ENCODE measurements at regions not wholly inside any gene's neighbourhood (a gene's known extent, or its start where the extent isn't known, plus 50 kb on each side); places are given as distances from the start of the nearest gene placed in this dataset.

GRCh38 chr21:37986751-37987399 lies 70.6 kb upstream of the KCNJ6 start:
- 64% methylated on average over 5 of the region's 5 CpGs for WGBS
- Histone ChIP-seq H3K36me3 (ENCODE audit: control insufficient read depth in 2 of 2, insufficient read depth in 2 of 2, low read length in 1 of 2) (no peaks in the 10 kb centered on the region), H3K27ac (ENCODE audit: low read depth in 1 of 2, low read length in 1 of 2) (no peak overlapping the region), H3K4me3 (ENCODE audit: low read length in 2 of 2) (no peak overlapping the region), H3K4me1 (ENCODE audit: control insufficient read depth in 2 of 2, insufficient read depth in 2 of 2, low read length in 2 of 2) (no peaks in the 10 kb centered on the region), H3K27me3 (ENCODE audit: control insufficient read depth in 2 of 2, insufficient read depth in 1 of 2, low read length in 1 of 2) (no peaks in the 10 kb centered on the region), H3K9me3 (ENCODE audit: control insufficient read depth in 2 of 2, insufficient read depth in 1 of 2, low read length in 1 of 2) (no peaks in the 10 kb centered on the region)
- DNase-seq (ENCODE audit: low read depth in 6 of 9, low spot score in 9 of 9) = no peak

- Histone ChIP-seq H3K9me3 (ENCODE audit: control insufficient read depth in 2 of 2, insufficient read depth in 1 of 2, low read length in 1 of 2) (no peaks in the 10 kb centered on the region), H3K36me3 (ENCODE audit: control insufficient read depth in 2 of 2, insufficient read depth in 2 of 2, low read length in 1 of 2) (no peaks in the 10 kb centered on the region), H3K27me3 (ENCODE audit: control insufficient read depth in 2 of 2, insufficient read depth in 1 of 2, low read length in 1 of 2) (no peaks in the 10 kb centered on the region), H3K4me1 (ENCODE audit: control insufficient read depth in 2 of 2, insufficient read depth in 2 of 2, low read length in 2 of 2) (no peaks in the 10 kb centered on the region), H3K4me3 (ENCODE audit: low read length in 2 of 2) (no peak overlapping the region), H3K27ac (ENCODE audit: low read depth in 1 of 2, low read length in 1 of 2) (no peak overlapping the region)
- WGBS = 95% methylated on average over 5 of the region's 5 CpGs
- no peak for DNase-seq (ENCODE audit: low read depth in 6 of 9, low spot score in 9 of 9)
Observed at GRCh38 chr21:37987668-37988067, 71.4 kb upstream of the KCNJ6 start.

DNA sequence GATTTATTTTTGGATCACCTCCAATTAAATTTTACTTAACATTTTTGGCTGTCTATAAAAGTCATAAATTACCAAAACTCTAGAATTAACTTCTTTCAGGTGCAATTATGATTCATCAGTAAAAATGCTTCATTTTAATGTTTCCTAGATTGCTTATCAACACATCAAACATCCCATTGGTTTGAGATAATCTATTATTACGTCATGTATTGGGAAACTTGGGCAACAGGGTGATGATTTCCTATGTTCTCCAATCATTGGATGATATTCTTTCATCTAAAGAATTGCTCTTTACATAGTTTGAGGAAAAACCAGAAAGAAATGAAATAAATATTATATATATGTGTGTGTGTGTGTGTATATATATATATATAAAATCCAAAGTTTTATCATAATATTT lies 76.8 kb upstream of the KCNJ6 start:
- Histone ChIP-seq H3K4me3 (ENCODE audit: low read length in 2 of 2) (no peak overlapping the region), H3K27me3 (ENCODE audit: control insufficient read depth in 2 of 2, insufficient read depth in 1 of 2, low read length in 1 of 2) (no peaks in the 10 kb centered on the region), H3K4me1 (ENCODE audit: control insufficient read depth in 2 of 2, insufficient read depth in 2 of 2, low read length in 2 of 2) (no peaks in the 10 kb centered on the region), H3K9me3 (ENCODE audit: control insufficient read depth in 2 of 2, insufficient read depth in 1 of 2, low read length in 1 of 2) (no peaks in the 10 kb centered on the region), H3K36me3 (ENCODE audit: control insufficient read depth in 2 of 2, insufficient read depth in 2 of 2, low read length in 1 of 2) (no peaks in the 10 kb centered on the region), H3K27ac (ENCODE audit: low read depth in 1 of 2, low read length in 1 of 2) (no peak overlapping the region)
- DNase-seq (ENCODE audit: low read depth in 6 of 9, low spot score in 9 of 9) = no peak
- 94% methylated on average over 1 of the region's 1 CpG for WGBS

DNA sequence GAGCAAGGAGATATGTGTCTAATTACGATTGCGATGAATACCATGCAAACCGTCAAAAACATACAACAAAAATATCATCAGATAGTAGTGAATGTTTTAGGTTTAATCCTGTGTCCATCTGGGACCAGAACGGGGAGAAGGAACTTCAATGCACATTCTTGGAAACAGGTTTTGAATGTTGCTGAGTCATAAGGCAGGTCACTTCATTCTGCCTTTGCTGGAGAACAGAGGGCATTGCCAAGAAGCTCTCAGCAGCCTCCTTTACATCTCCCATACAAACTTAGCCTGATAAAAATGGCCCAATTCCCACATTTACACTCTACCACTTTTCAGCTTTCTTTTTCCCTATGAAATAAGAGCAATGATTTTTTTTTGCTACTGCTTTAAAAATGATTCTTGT lies 78.0 kb upstream of the KCNJ6 start:
- WGBS = 91% methylated on average over 4 of the region's 4 CpGs
- H3K9me3 ChIP-seq (ENCODE audit: control insufficient read depth in 2 of 2, insufficient read depth in 1 of 2, low read length in 1 of 2) = no peaks in the 10 kb centered on the region
- no peaks in the 10 kb centered on the region for H3K36me3 ChIP-seq (ENCODE audit: control insufficient read depth in 2 of 2, insufficient read depth in 2 of 2, low read length in 1 of 2)
- H3K27ac ChIP-seq (ENCODE audit: low read depth in 1 of 2, low read length in 1 of 2) = no peak overlapping the region
- no peaks in the 10 kb centered on the region for H3K27me3 ChIP-seq (ENCODE audit: control insufficient read depth in 2 of 2, insufficient read depth in 1 of 2, low read length in 1 of 2)
- no peaks in the 10 kb centered on the region for H3K4me1 ChIP-seq (ENCODE audit: control insufficient read depth in 2 of 2, insufficient read depth in 2 of 2, low read length in 2 of 2)
- H3K4me3 ChIP-seq (ENCODE audit: low read length in 2 of 2) = no peak overlapping the region
- DNase-seq (ENCODE audit: low read depth in 6 of 9, low spot score in 9 of 9) = no peak

GRCh38 chr21:38012672-38013071 lies 96.4 kb upstream of the KCNJ6 start:
- Histone ChIP-seq H3K27me3 (ENCODE audit: control insufficient read depth in 2 of 2, insufficient read depth in 1 of 2, low read length in 1 of 2) (no peaks in the 10 kb centered on the region), H3K27ac (ENCODE audit: low read depth in 1 of 2, low read length in 1 of 2) (no peak overlapping the region), H3K4me3 (ENCODE audit: low read length in 2 of 2) (no peak overlapping the region), H3K4me1 (ENCODE audit: control insufficient read depth in 2 of 2, insufficient read depth in 2 of 2, low read length in 2 of 2) (no peaks in the 10 kb centered on the region), H3K36me3 (ENCODE audit: control insufficient read depth in 2 of 2, insufficient read depth in 2 of 2, low read length in 1 of 2) (no peaks in the 10 kb centered on the region), H3K9me3 (ENCODE audit: control insufficient read depth in 2 of 2, insufficient read depth in 1 of 2, low read length in 1 of 2) (no peaks in the 10 kb centered on the region)
- no peak for DNase-seq (ENCODE audit: low read depth in 6 of 9, low spot score in 9 of 9)
- WGBS = 88% methylated on average over 4 of the region's 4 CpGs

GRCh38 chr21:38013741-38014140 lies 97.5 kb upstream of the KCNJ6 start:
- no peaks in the 10 kb centered on the region for H3K36me3 ChIP-seq (ENCODE audit: control insufficient read depth in 2 of 2, insufficient read depth in 2 of 2, low read length in 1 of 2)
- H3K9me3 ChIP-seq (ENCODE audit: control insufficient read depth in 2 of 2, insufficient read depth in 1 of 2, low read length in 1 of 2) = no peaks in the 10 kb centered on the region
- DNase-seq (ENCODE audit: low read depth in 6 of 9, low spot score in 9 of 9) = no peak
- no peak overlapping the region for H3K4me3 ChIP-seq (ENCODE audit: low read length in 2 of 2)
- H3K4me1 ChIP-seq (ENCODE audit: control insufficient read depth in 2 of 2, insufficient read depth in 2 of 2, low read length in 2 of 2) = no peaks in the 10 kb centered on the region
- H3K27me3 ChIP-seq (ENCODE audit: control insufficient read depth in 2 of 2, insufficient read depth in 1 of 2, low read length in 1 of 2) = no peaks in the 10 kb centered on the region
- H3K27ac ChIP-seq (ENCODE audit: low read depth in 1 of 2, low read length in 1 of 2) = no peak overlapping the region
- WGBS = 76% methylated on average over 4 of the region's 4 CpGs

DNA sequence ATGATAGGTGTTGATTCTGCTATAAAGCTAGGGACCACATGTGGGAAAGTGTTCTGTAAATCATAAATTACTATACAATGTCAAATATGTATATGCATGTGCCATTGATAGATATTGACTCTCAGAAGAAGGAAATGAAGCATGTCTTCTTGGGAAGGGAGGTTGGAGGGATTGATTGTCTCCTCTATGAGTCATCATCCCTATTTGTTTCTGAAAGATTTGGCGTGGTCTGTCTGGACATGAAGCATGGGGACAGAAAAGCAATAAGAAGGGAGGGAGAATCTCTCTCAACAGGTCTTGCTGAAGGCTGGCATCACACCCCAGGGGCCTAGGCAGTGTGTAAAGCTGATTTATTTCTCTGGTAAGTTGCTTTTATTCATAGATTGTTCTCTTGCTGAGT lies 98.0 kb upstream of the KCNJ6 start:
- Histone ChIP-seq H3K4me1 (ENCODE audit: control insufficient read depth in 2 of 2, insufficient read depth in 2 of 2, low read length in 2 of 2) (no peaks in the 10 kb centered on the region), H3K4me3 (ENCODE audit: low read length in 2 of 2) (no peak overlapping the region), H3K27me3 (ENCODE audit: control insufficient read depth in 2 of 2, insufficient read depth in 1 of 2, low read length in 1 of 2) (no peaks in the 10 kb centered on the region), H3K36me3 (ENCODE audit: control insufficient read depth in 2 of 2, insufficient read depth in 2 of 2, low read length in 1 of 2) (no peaks in the 10 kb centered on the region), H3K9me3 (ENCODE audit: control insufficient read depth in 2 of 2, insufficient read depth in 1 of 2, low read length in 1 of 2) (no peaks in the 10 kb centered on the region), H3K27ac (ENCODE audit: low read depth in 1 of 2, low read length in 1 of 2) (no peak overlapping the region)
- DNase-seq (ENCODE audit: low read depth in 6 of 9, low spot score in 9 of 9) = no peak
- WGBS = 90% methylated on average over 1 of the region's 1 CpG

DNA sequence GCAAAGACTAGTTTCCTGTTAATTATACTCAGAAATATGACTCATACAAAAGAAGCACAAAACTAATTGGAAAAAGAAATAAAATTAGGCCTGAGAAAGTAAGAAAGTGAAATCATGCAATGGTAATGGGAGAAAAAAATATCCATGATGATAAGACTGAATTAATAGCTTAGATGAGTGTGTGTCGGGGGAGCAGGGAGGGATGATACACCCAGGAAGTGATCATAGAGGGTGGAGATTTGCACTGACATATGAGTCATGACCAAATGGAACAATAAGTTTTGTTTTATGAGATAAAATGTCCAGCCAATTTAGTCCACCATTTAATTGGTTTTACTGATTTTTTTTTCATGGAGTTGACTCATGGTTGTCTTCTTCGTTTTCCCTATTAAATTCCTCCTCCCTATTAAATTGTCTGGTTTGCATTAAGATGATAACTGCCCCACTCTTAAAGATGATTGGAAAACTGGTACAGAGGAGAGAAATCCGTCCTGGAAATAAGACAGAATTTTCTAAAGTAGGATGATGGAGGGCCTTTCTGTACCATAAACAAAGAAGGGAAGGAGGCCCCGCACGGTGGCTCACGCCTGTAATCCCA lies 111.7 kb upstream of the KCNJ6 start:
- WGBS = 90% methylated on average over 6 of the region's 6 CpGs
- H3K27ac ChIP-seq (ENCODE audit: low read depth in 1 of 2, low read length in 1 of 2) = no peak overlapping the region
- no peaks in the 10 kb centered on the region for H3K27me3 ChIP-seq (ENCODE audit: control insufficient read depth in 2 of 2, insufficient read depth in 1 of 2, low read length in 1 of 2)

GRCh38 chr21:38032082-38032801 lies 116.0 kb upstream of the KCNJ6 start:
- WGBS = 44% methylated on average over 4 of the region's 4 CpGs
- H3K4me3 ChIP-seq (ENCODE audit: low read length in 2 of 2) = no peak overlapping the region

More for the DNA sequence above, 111.7 kb upstream of the KCNJ6 start:
- Histone ChIP-seq H3K4me3 (ENCODE audit: low read length in 2 of 2) (no peak overlapping the region), H3K9me3 (ENCODE audit: control insufficient read depth in 2 of 2, insufficient read depth in 1 of 2, low read length in 1 of 2) (no peaks in the 10 kb centered on the region), H3K4me1 (ENCODE audit: control insufficient read depth in 2 of 2, insufficient read depth in 2 of 2, low read length in 2 of 2) (no peaks in the 10 kb centered on the region), H3K36me3 (ENCODE audit: control insufficient read depth in 2 of 2, insufficient read depth in 2 of 2, low read length in 1 of 2) (no peaks in the 10 kb centered on the region)
- no peak for DNase-seq (ENCODE audit: low read depth in 6 of 9, low spot score in 9 of 9)

More at GRCh38 chr21:38032082-38032801, 116.0 kb upstream of the KCNJ6 start:
- Histone ChIP-seq H3K4me1 (ENCODE audit: control insufficient read depth in 2 of 2, insufficient read depth in 2 of 2, low read length in 2 of 2) (no peaks in the 10 kb centered on the region), H3K36me3 (ENCODE audit: control insufficient read depth in 2 of 2, insufficient read depth in 2 of 2, low read length in 1 of 2) (no peaks in the 10 kb centered on the region), H3K27me3 (ENCODE audit: control insufficient read depth in 2 of 2, insufficient read depth in 1 of 2, low read length in 1 of 2) (no peaks in the 10 kb centered on the region), H3K9me3 (ENCODE audit: control insufficient read depth in 2 of 2, insufficient read depth in 1 of 2, low read length in 1 of 2) (no peaks in the 10 kb centered on the region), H3K27ac (ENCODE audit: low read depth in 1 of 2, low read length in 1 of 2) (no peak overlapping the region)
- DNase-seq (ENCODE audit: low read depth in 6 of 9, low spot score in 9 of 9) = no peak
